Motor neuron (in vitro differentiated cells): ENCODE measurements at regions not wholly inside any gene's neighbourhood (a gene's known extent, or its start where the extent isn't known, plus 50 kb on each side); places are given as distances from the start of the nearest gene placed in this dataset.
A peak's percentile ranks its signal among the peaks of the same experiment; 100 is the strongest.

Experiments used
- ATAC-seq, 8 experiments: fragments of 200-7000 bp; cut with Tn5 transposase; replicated peaks in 6 of 8; 2 replicates each; pipeline ENCODE4 v1.8.0; 2021; ENCODE audit warnings: mild to moderate bottlenecking in 8 of 8, moderate library complexity in 8 of 8
- H3K27ac ChIP-seq, 2 donors: fragments of 250-450 bp; sonication (Bioruptor Pico); 2 replicates each; pipeline ENCODE4 v1.9.0; 2021; ENCODE audit warnings: antibody characterized with exemption in 2 of 2, mild to moderate bottlenecking in 2 of 2, moderate library complexity in 1 of 2
- H3K4me1 ChIP-seq, 2 donors: fragments of 250-450 bp; sonication (Bioruptor Pico); replicated peaks in 1 of 2; 2 replicates each; pipeline ENCODE4 v1.6.1; 2021; ENCODE audit warnings: antibody characterized with exemption in 2 of 2, mild to moderate bottlenecking in 2 of 2, moderate library complexity in 1 of 2
- H3K4me3 ChIP-seq, 5 donors: fragments of 250-450 bp; sonication (Bioruptor Pico); 2 replicates each; pipeline ENCODE4 v1.9.0; 2021; ENCODE audit warnings: antibody characterized with exemption in 5 of 5, mild to moderate bottlenecking in 5 of 5, moderate library complexity in 4 of 5
- WGBS, 10 experiments: fragments of 450-650 bp; shearing (Covaris generic); methylation state at CpG; one replicate each; pipeline ENCODE4 v1.0.0; 2022; 5-methylcytosine and 5-hydroxymethylcytosine counted together
- in situ Hi-C, 9 experiments: fragments of 400-800 bp; cut with MboI; loops; one replicate each; pipeline ENCODE4 v1.15.0; 2021; ENCODE audit warnings: low sequenced_read_pairs in 9 of 9, low pct_unique_long_range_greater_than_20kb in 2 of 9; ENCODE audit not compliant: unreplicated experiment in 9 of 9

DNA sequence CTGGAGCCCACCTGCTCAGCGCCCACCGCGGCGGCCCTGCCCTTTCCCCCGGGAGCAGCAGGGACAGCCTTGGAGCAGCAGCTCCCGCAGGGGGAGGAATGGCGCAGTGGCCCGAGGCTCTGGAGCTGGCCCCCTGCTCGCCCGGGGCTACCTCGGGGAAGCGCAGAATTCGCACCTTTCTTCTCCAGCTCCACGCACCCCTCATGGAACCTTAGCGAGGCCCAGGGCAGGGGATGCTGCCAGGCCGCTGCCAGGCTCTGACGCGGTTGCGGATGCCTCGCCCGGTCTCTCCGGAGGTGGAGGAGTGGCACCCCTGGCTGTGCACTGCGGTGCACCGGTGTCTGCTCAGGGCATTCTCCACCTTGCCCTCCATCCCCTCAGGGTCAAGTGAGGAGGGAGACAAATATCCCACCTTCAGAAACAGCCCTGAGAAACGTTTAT is 84.9 kb upstream of the MKI67 start:
- Histone ChIP-seq H3K4me1 (no peaks in the 10 kb centered on the region), H3K4me3 (no peak overlapping the region), H3K27ac (no peak overlapping the region)
- no peak for ATAC-seq
- in situ Hi-C loops, result no loop called here
- 84 to 100% (median 93%) methylated on average over 2 to 7 of the region's 25 CpGs; no CpG with 5 or more reads in 5 of the 10 experiments for WGBS, 10 experiments

GRCh38 chr10:128211953-128212727 is 85.9 kb upstream of the MKI67 start:
- no peak overlapping the region for H3K27ac ChIP-seq
- H3K4me3 ChIP-seq, result peak overlapping the region in 4 of 5 donors; percentile 8 to 22 (median 18)
- no peaks in the 10 kb centered on the region for H3K4me1 ChIP-seq
- in situ Hi-C loops, result no loop called here
- WGBS, 10 experiments, result 33 to 100% (median 48%) methylated on average over 1 to 7 of the region's 32 CpGs; no CpG with 5 or more reads in 2 of the 10 experiments
- ATAC-seq, result peak; percentile 83 to 97 (median 93)

DNA sequence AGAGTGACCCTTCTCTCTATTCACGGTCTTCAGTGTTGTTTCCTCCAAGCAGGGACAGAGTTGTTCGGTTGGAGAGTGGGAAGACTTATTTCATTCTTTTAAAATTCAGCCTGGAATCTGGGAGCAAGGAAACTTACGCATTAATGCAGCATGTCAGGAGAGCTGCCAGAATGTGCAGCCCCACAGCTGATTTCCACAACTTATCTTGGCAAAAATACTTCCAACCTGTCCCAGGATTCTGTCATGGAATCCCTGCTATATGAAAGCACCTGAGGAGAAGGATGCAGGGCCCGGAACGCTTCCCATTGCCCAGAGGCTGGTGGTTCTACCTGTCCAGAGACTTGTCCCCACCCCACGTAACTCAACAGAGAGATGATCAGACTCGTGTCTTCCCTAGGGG is 86.9 kb upstream of the MKI67 start:
- H3K4me1 ChIP-seq, result no peaks in the 10 kb centered on the region
- H3K27ac ChIP-seq, result no peak overlapping the region
- in situ Hi-C loops, result no loop called here
- 10 to 100% (median 90%) methylated on average over 1 to 5 of the region's 7 CpGs; no CpG with 5 or more reads in 4 of the 10 experiments for WGBS, 10 experiments
- no peak for ATAC-seq
- H3K4me3 ChIP-seq, result no peak overlapping the region

DNA sequence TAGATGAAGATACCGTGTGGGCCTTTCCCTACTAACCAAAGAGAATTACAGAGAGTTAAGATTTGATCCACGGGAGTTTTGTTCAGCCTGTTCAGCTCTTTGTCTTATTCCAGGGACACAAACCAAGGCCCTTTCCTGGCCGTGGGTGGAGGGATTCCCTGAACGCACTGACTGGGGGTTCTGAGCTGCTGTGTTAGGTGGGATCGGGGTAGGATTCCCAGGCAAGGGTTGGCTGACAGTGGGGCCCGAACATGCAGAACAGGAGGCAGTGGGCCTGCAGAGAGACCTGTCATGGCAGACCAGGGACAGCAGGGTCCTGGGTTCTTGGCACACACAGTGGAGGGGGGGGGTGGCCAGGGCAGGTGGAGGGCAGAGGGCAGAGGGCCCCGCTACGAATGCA is 89.5 kb upstream of the MKI67 start:
- in situ Hi-C loops, result no loop called here
- Histone ChIP-seq H3K4me3 (no peak overlapping the region), H3K4me1 (peaks cover 0 to 5% of the 10 kb centered on the region in 2 donors), H3K27ac (no peak overlapping the region)
- no peak for ATAC-seq
- WGBS, 10 experiments, result 19 to 97% (median 80%) methylated on average over 1 to 5 of the region's 8 CpGs; no CpG with 5 or more reads in 3 of the 10 experiments

DNA sequence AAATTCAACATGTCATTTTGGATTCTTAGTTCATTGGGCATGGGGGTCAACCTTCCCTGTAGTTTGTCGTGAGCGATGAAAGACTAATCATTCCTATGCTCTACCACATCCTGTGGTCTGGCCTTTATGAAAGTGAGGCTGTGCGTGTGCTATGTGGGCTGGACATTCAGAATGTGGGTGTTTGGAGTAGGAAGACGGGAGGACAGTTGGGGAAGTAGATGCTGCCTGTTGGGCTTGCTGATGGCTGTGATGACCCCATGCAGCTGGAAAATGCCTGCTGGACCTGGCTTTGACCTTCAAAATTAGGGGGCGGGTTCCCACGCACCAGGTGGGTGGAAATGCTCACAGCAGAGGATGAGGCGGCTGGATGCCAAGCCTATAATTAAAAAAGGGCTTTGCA is 90.9 kb upstream of the MKI67 start:
- ATAC-seq, result no peak
- WGBS, 10 experiments, result 10 to 95% (median 72%) methylated on average over 2 to 5 of the region's 7 CpGs; no CpG with 5 or more reads in 2 of the 10 experiments
- Histone ChIP-seq H3K4me3 (no peak overlapping the region), H3K27ac (no peak overlapping the region), H3K4me1 (peaks cover 4 to 15% of the 10 kb centered on the region in 2 donors)
- in situ Hi-C loops, result no loop called here

- H3K4me1 ChIP-seq, result peaks cover 4 to 15% of the 10 kb centered on the region in 2 donors
- WGBS, 10 experiments, result 0 to 100% (median 20%) methylated on average over 1 to 3 of the region's 4 CpGs; no CpG with 5 or more reads in 5 of the 10 experiments
- no peak overlapping the region for H3K27ac ChIP-seq
- in situ Hi-C loops, result no loop called here
- H3K4me3 ChIP-seq, result no peak overlapping the region
- no peak for ATAC-seq
These were observed 91.9 kb upstream of the MKI67 start for GRCh38 chr10:128218161-128218560.

DNA sequence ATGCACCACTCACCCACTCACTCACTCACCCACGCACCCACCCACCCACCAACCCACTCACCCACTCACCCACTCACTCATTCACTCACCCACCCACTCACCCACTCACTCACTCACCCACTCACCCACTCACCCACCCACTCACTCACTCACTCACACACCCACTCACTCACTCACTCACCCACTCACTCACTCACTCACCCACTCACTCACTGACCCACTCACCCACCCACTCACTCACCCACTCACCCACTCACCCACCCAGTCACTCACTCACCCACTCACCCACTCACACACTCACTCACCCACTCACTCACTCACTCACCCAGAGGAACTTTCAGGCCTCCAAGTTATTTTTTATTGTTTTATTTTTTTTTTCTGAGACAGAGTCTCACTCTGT is 93.1 kb upstream of the MKI67 start:
- no peak for ATAC-seq
- in situ Hi-C loops, result no loop called here
- WGBS, 10 experiments, result no CpG with 5 or more reads among the region's 1 CpG
- peaks cover 4 to 15% of the 10 kb centered on the region in 2 donors for H3K4me1 ChIP-seq
- no peak overlapping the region for H3K4me3 ChIP-seq
- H3K27ac ChIP-seq, result no peak overlapping the region

DNA sequence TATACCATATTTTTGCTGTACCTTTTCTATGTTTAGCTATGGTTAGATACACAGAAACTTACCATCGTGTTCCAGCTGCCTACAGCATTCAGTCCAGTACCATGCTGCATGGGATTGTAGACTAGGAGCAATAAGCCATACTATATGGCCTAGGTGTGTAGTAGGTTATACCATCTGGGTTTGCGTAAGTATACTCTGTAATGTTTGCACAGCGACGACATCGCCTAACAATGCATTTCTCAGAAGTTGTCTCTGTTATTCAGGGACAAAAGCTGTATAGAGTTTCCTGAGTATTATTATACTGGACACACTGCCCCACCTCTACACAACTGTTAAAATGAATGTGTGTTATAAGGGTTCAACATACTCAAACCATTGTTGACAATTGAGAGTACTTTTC is 93.8 kb upstream of the MKI67 start:
- WGBS, 10 experiments, result 60 to 100% (median 92%) methylated on average over 3 to 5 of the region's 5 CpGs; no CpG with 5 or more reads in 1 of the 10 experiments
- Histone ChIP-seq H3K27ac (no peak overlapping the region), H3K4me3 (no peak overlapping the region), H3K4me1 (peaks cover 4 to 15% of the 10 kb centered on the region in 2 donors)
- no peak for ATAC-seq
- in situ Hi-C loops, result no loop called here

- peaks cover 4 to 15% of the 10 kb centered on the region in 2 donors for H3K4me1 ChIP-seq
- in situ Hi-C loops, result no loop called here
- 20 to 88% (median 58%) methylated on average over 1 to 8 of the region's 11 CpGs; no CpG with 5 or more reads in 4 of the 10 experiments for WGBS, 10 experiments
- no peak overlapping the region for H3K4me3 ChIP-seq
- H3K27ac ChIP-seq, result no peak overlapping the region
- ATAC-seq, result peak in 1 of 8 experiments; percentile 35
These were observed 94.9 kb upstream of the MKI67 start for GRCh38 chr10:128221117-128221516.

DNA sequence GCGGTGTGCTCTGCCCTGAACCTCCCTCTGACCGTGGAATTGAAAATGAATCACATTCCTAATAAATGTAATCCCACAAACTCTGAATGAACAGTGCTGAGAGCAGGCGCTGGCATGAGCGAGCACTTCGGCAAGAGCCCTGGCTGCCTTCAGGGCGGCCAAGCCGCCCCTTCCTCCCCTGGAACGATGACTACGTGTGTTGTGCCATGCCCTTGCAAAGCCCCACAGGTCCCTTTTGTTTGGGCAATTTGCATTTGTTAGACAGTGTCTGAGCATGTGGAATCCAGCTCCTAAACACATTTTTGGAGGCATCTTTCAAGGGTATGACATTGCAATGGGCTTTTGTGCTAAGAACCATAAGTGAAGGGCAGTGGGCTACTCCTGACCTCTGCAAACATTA is 95.6 kb upstream of the MKI67 start:
- H3K27ac ChIP-seq, result no peak overlapping the region
- in situ Hi-C loops, result no loop called here
- H3K4me3 ChIP-seq, result no peak overlapping the region
- WGBS, 10 experiments, result 27 to 100% (median 76%) methylated on average over 2 to 5 of the region's 9 CpGs; no CpG with 5 or more reads in 1 of the 10 experiments
- H3K4me1 ChIP-seq, result peaks cover 4 to 15% of the 10 kb centered on the region in 2 donors
- peak in 2 of 8 experiments; percentile 35 to 54 for ATAC-seq

DNA sequence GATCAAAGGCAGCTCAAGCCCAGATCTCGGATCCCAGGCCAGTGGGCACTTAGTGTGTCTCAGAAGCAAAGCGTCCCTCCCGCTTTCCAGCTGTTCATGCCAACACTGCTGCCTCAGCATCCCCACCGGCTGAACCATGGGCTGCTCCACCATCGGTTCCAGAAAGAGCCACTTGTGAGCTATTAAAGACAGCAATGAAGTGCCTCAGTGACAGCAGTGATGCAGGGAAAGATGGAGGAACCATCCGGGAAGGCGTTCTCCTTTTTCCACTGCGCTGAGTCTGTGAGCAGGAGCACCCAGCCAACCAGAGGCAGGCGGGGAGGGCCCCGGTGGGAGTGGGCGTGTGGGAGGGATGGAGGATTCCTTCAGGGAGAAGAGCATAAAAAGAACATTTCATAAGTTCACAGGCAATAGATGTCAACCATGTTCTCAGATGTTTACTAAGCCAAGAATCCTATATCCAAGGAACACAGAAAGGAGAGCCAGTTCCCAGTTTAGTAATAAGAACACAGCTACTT is 96.2 kb upstream of the MKI67 start:
- no peak overlapping the region for H3K4me3 ChIP-seq
- no peak overlapping the region for H3K27ac ChIP-seq
- H3K4me1 ChIP-seq, result peaks cover 4 to 15% of the 10 kb centered on the region in 2 donors
- ATAC-seq, result no peak
- in situ Hi-C loops, result no loop called here
- WGBS, 10 experiments, result 0 to 100% (median 22%) methylated on average over 1 to 5 of the region's 11 CpGs; no CpG with 5 or more reads in 5 of the 10 experiments

DNA sequence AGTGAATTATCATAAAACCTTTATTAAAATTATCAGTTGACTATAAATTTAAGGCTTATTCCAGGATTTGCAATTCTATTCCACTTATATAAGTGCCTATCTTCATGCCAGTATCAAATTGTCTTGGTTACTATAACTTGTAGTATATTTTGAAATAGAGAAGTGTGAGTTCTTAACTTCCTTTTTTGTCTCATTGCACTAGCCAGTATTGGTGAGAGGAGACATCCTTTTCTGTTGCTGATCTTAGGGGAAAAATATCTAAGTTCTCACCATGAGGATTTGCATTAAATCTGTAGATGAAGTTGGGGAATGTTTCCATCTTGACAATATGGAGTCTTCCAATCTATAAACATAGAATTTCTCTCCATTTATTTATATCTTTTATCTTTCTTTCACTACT is 104.2 kb upstream of the MKI67 start:
- Histone ChIP-seq H3K4me1 (no peaks in the 10 kb centered on the region), H3K4me3 (no peak overlapping the region), H3K27ac (no peak overlapping the region)
- in situ Hi-C loops, result no loop called here
- no peak for ATAC-seq

- H3K4me1 ChIP-seq, result no peaks in the 10 kb centered on the region
- ATAC-seq, result no peak
- no peak overlapping the region for H3K4me3 ChIP-seq
- WGBS, 10 experiments, result 0 to 83% (median 60%) methylated on average over 1 to 2 of the region's 2 CpGs; no CpG with 5 or more reads in 2 of the 10 experiments
- in situ Hi-C loops, result no loop called here
- no peak overlapping the region for H3K27ac ChIP-seq
These were observed 107.2 kb upstream of the MKI67 start for GRCh38 chr10:128233422-128233821.
